ENCODE measurements at regions not wholly inside any gene's neighbourhood (a gene's known extent, or its start where the extent isn't known, plus 50 kb on each side); places are given as distances from the start of the nearest gene placed in this dataset.

DNA sequence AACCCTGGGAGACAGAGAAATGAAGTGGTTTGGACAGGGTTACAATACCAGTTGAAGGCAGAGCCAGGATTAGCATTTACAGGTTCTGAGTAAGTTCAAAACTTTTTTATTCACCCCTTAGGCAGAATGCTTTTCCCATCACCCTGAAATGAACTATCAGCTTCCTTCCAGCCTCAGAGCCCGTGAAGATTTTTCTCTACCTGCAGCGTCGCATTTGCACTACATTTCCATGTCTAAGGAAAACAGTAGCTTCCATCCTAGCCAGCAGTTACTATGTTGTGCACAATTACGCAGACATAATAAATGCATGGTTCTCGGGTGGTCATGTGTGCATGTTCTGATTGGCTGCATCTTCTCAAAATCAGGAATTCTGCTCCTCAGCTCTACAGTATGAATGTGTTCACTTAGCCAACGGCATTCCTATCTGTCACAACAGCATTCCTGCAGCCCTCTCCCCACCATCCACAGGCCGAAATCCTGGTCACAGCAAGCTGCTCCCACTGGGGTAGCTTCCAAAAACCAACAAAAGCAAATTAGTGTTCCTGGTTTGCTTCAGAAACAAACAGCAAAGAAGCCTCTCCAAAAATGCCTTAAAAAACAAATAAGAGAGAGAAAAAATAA, 510.8 kb upstream of the SEMA6D start:
- no peak for DNase-seq (ENCODE audit: low read depth in 2 of 2)

GRCh38 chr15:47209591-47209990, 507.7 kb upstream of the SEMA6D start:
- DNase-seq (ENCODE audit: low read depth in 2 of 2) = no peak

DNA sequence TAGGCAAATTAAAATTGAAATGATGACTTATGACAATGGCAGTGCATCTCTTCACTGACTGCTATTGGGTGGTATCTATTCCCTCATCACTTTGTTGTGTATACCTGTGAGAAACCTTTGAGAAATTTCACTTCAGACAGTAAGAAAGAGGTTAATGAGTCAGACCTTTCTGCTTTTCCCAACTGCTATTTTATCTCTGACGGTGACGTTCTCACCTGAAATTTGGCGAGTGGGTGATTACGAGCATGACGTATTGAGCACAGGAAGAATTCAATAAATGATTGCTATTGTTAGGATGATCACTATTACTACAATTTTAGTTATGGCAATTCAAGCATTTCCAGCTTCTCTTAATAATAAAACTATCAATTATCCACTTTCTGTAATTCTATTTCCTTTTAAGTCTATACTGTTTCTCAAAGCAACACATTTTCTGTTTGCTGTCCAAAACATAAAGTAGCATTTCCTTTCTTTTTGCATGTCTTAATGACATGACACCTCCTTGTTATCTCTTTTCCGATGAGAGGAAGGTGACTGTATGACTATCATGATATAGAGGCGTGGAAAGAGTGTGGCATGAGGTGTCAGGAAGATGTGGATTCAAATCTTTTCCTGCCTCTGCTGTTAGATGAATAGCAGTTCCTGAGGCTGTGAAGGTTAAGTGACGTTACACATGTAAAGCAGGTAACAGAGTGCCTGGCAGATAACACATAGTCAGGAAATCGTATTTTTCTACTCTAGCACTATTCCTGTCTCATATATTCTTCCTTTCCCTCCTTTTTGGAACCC, 504.9 kb upstream of the SEMA6D start:
- DNase-seq (ENCODE audit: low read depth in 2 of 2) = no peak

DNA sequence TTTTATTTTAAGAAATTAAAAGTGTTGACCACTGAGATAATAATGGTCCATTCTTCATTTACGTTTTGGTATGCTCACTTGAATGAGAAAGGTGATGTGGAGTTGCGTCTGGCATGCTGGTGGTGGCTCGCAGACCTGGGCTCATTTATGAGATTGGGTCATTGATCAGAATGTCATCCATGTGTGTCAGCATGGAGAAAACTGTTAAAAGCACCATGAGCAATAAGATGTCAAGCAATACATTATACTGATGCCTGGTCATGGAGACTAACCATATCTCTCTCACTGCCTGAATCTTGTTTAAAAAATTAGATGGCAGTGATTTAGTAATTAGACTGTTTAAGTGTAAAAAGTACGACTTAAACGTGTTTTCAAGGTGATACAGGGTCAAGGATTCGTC, 503.4 kb upstream of the SEMA6D start:
- no peak for DNase-seq (ENCODE audit: low read depth in 2 of 2)

DNA sequence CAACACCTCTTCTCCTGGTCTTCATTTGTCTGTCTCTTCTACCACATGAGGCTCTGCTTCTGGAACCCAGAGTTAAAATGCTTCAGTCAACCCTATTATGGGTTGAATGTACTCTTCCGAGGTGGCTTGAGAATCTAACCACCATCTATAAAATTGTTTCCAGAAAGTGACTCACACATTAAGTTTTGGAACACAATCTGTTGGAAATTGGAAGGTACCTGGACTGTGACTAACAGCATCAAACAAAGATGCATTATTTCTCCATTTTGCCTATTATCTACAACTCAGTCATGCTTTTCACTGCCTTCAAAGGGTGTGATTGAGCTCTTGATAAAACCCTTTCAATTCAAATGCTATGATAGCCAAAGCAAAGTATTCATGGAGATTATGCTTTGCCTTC, 499.0 kb upstream of the SEMA6D start:
- no peak for DNase-seq (ENCODE audit: low read depth in 2 of 2)

DNA sequence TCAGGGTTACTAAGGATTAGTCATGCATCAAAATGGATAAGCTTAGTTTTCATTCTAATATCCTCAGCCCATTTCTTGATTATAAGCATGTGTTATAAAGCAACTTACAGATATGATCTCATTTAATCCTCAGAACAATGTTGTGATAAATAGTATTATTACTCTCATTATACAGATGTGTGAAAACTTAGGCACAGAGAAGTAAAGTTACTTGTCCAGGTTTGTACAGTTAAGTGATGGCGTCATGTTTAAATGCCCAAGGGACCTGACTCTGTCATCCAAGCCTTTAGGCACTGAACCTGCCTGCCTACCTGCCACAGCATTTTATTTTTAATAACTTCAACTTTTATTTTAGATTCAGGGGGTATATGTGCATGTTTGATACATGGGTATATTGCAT, 472.9 kb upstream of the SEMA6D start:
- no peak for DNase-seq (ENCODE audit: low read depth in 2 of 2)

DNA sequence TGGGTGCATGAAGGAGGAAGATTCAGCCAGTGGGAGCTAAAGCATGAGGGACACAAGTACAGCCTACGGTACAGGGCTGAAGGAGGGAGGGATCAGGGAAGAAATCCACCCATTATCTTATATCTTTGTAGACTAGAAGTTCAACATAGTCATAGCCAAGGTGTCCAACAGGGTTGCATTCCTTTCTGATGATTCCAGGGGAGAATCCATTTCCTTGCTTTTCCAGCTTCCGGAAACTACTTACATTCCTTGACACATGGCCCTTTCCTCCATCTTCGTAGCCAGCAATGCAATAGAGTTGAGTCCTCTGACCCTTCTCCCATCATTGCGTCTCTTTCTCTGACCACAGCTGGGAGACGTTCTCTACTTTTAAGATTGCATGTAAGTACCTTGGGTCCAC, 471.0 kb upstream of the SEMA6D start:
- DNase-seq (ENCODE audit: low read depth in 2 of 2) = no peak

GRCh38 chr15:47258521-47258920, 458.8 kb upstream of the SEMA6D start:
- DNase-seq (ENCODE audit: low read depth in 2 of 2) = no peak

DNA sequence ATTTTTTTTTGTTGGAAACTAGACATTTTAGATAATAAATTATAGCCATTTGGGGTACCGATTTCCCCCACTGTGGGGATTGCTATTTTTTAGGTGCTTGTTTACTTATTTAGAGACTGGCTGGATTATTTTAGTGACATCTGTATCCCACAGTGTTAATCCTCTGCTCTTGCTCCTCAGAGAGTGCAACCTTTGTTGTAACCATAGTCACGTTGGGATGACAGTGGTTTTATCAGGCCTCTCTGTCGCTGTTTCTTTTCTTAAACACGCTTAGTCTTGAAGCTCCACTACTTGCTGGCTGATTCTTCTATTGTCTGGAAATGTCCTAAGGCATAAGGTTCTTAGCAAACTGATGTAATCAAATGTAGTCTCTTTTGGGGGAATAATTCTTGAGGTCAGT, 451.6 kb upstream of the SEMA6D start:
- no peak for DNase-seq (ENCODE audit: low read depth in 2 of 2)

- DNase-seq (ENCODE audit: low read depth in 2 of 2) = no peak
These were observed 450.7 kb upstream of the SEMA6D start for GRCh38 chr15:47266566-47266965.

GRCh38 chr15:47273864-47274263, 443.4 kb upstream of the SEMA6D start:
- DNase-seq (ENCODE audit: low read depth in 2 of 2) = no peak

DNA sequence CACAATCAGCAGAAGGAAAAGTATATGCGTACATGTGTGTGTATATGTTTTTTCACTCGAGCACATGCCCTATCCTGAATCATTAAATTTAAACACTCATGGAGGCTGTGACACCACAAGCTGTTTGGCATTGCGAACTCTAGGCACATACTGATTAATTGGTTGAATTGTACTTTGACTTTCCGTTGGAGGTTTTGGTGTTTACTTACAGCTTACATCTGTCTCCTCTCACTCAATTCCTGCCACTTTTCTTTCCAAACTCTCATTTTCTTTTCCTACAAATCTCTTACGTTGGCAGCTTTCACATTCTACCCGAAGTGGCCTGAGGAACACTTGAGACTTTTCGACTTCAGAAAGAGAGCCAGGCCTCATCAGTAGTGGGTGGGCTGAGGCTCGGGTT, 434.1 kb upstream of the SEMA6D start:
- DNase-seq (ENCODE audit: low read depth in 2 of 2) = no peak

- no peak for DNase-seq (ENCODE audit: low read depth in 2 of 2)
These were observed 428.5 kb upstream of the SEMA6D start for GRCh38 chr15:47288794-47289193.

- no peak for DNase-seq (ENCODE audit: low read depth in 2 of 2)
These were observed 427.6 kb upstream of the SEMA6D start for GRCh38 chr15:47289656-47290055.

- DNase-seq (ENCODE audit: low read depth in 2 of 2) = no peak
These were observed 425.5 kb upstream of the SEMA6D start for GRCh38 chr15:47291767-47292166.

DNA sequence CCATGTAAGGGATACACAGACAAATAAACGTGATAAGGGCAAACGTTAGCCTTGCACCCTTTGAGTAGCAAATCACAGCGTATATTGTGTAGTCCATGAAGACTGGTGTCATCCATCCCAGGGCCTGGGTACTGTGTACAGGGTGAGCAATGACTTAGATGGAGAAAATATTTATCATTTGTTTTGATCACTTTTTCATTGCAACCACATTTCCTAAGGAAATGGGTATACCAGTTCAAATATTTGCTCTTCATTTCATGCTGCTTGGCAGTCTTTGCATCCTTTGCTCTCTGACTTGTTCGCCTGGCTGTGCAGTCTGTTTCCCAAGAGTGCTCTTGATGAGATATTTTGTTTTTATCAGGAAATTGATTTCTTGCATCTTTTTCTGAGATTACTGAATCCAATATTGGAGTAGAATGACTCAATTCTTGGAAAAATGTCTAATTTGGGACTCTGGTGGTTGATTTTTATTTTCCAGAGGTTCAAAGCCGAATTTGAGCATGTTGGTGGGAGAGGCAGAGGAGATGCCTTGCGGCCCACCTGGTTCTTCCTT, 424.6 kb upstream of the SEMA6D start:
- DNase-seq (ENCODE audit: low read depth in 2 of 2) = no peak

- DNase-seq (ENCODE audit: low read depth in 2 of 2) = peak; percentile 94 to 96
These were observed 423.7 kb upstream of the SEMA6D start for GRCh38 chr15:47293466-47294162.

DNA sequence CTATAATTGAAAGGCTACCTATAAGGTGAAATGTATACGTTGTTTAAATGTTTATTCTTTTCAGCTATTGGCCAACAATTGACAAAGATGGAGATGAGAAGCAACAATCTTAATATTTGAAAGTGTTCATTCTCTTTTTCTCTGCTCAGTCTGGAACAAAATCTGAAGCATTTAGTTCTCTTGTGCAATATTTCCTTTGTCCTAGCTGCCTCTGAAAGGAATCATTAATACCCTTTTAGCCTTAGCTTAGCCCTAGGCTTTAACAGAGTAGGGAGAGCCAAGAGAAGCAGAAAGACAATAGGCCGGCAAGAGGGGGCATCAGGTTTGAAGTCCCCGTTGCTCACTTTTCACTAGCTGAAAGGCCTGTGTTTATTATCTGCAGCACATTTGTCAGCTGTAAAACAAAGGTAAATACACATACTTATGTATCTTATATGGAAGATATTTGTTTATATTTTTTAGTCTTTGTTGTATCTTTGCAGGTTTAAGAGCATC, 422.5 kb upstream of the SEMA6D start:
- DNase-seq (ENCODE audit: low read depth in 2 of 2) = no peak

GRCh38 chr15:47296881-47297280, 420.4 kb upstream of the SEMA6D start:
- peak in 1 of 2 experiments; percentile 4 for DNase-seq (ENCODE audit: low read depth in 2 of 2)

DNA sequence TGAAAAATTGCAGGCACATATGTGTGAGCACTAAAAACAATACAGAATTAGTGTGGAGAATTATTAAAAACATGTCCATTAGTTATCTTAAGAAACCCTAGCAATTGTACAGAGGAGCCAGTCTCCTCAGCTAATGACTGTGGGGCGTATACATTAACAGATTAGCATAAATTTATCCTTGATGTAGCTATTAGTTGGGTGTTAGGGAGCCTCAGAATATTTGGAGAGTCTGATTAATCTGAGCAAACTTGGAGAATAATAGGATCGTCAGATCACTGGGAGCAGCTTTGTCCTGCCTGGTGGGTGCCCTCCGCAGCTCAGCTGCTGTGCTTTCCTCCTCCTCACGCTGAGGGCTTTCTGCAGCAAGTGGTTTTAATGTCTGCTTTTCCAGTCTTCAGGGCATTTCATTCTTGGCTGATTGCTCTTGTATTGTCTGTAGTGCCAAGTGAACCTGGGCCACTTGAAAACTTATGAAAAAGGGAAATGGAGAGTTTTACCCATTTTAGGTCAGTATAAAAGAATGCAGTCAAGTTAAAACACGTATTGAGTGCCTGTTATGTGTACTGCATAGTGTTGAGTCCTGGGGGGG, 417.4 kb upstream of the SEMA6D start:
- no peak for DNase-seq (ENCODE audit: low read depth in 2 of 2)

DNA sequence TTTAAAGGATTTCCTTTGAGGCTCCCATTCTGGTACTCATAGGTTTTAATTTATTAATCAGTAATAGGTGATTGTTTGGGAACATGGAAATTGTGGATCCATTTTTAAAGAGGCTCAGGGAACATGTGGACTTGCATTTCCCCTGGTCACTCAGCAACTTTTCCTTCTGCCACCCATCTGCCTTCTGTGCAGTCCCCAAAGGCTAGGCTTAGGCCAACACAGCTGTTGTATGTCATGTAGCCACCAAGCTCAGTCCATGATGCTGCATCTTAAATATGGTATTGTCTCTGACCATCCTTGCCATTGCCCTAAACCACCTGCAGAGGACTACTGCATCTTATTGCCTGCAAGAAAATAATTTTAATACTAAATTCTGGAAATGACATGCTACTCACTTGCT, 416.7 kb upstream of the SEMA6D start:
- DNase-seq (ENCODE audit: low read depth in 2 of 2) = no peak

DNA sequence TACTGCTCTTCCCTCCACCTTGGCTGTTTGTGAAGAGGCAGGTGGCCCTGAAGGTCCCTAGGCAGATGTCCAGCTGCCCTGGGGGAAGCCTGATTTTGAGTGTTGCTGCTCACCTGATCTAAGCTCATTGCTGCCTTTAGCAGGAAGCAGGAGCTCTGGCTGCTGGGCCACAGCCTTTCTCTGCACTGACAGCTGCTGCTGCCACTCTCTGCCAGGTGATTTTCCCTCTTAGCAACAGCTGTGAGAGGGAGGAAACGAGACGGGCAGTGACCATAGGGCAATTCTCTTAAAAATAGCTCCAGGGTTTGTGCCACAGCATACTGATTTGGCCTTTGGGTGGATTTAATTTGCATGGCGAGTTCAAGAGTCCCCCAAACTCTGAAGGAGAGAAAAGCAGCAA, 415.8 kb upstream of the SEMA6D start:
- no peak for DNase-seq (ENCODE audit: low read depth in 2 of 2)
